DMS153 (cell line): ENCODE measurements at regions not wholly inside any gene's neighbourhood (a gene's known extent, or its start where the extent isn't known, plus 50 kb on each side); places are given as distances from the start of the nearest gene placed in this dataset.
"Not testable (repeated sequence)": the region's sequence is repeated elsewhere in the genome, so short reads cannot be mapped to it uniquely, and the experiment has no call there.

Experiments
- DNase-seq: peaks from one replicate; lab custom pipeline; 2025; lab: John Stamatoyannopoulos, UW

DNA sequence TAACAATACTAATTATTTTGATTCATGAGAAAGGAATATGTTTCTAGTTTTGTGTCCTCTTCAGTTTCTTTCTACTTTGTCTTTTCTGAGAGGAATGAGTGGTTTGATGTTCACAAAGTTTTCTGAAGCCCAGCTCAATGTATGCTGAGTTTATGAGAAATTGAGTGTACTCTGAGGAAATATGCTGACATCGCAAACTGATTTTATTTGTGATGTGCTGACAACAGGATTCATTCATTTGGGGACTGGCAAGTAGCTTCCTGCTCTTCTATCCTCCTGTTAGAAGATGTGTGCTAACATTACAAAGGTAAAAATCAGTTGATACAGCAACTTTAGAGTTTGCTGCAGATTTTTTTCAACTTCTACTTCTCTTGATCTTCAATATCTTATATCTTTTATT is 403.2 kb upstream of the CDH19 start:
- DNase-seq, result no peak

GRCh38 chr18:67001052-67001451 is 397.2 kb upstream of the CDH19 start:
- DNase-seq, result no peak

GRCh38 chr18:66999003-66999402 is 395.1 kb upstream of the CDH19 start:
- DNase-seq, result no peak

GRCh38 chr18:66995270-66995669 is 391.4 kb upstream of the CDH19 start:
- DNase-seq, result no peak

- DNase-seq, result no peak
Measured at GRCh38 chr18:66994790-66995189, 390.9 kb upstream of the CDH19 start.

GRCh38 chr18:66993492-66993891 is 389.6 kb upstream of the CDH19 start:
- DNase-seq, result no peak

- no peak for DNase-seq
Measured at GRCh38 chr18:66990909-66991308, 387.0 kb upstream of the CDH19 start.

DNA sequence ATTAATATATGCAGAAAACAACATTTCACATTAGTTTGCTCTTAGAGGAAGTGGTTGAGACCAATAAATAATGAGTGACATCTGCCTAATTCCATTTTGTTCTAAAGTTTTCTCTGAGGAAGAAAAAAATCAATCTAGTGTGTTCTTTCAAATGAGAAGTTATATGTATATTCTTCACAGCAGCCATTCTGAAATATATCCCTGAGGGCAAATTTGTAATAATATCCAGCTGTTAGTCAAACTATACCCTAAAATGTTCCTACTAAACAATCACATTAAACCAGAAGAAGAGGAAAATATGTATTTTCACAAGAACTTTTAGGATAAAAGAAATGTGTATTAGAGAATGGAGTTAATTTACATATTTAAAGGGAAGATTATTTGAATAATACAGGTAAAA is 375.1 kb upstream of the CDH19 start:
- no peak for DNase-seq

GRCh38 chr18:66972681-66973080 is 368.8 kb upstream of the CDH19 start:
- DNase-seq, result no peak

GRCh38 chr18:66971960-66972359 is 368.1 kb upstream of the CDH19 start:
- DNase-seq, result no peak

DNA sequence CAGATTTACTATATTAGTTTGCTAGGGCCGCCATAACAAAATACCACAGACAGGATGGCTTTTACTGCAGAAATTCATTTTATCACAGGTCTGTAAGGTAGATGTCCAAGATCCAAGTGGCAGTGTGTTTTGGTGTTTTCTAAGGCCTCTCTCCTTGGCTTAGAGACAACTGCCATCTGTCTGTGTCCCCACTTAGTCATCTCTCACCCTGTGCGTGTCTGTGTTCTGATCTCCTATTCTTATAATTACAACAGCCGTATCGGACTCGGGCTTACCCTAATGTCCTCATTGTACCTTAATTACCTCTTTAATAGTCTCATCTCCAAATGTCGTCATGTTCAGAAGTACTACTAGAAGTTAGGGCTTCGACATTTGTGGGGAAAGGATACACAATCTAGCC is 362.3 kb upstream of the CDH19 start:
- DNase-seq, result no peak

DNA sequence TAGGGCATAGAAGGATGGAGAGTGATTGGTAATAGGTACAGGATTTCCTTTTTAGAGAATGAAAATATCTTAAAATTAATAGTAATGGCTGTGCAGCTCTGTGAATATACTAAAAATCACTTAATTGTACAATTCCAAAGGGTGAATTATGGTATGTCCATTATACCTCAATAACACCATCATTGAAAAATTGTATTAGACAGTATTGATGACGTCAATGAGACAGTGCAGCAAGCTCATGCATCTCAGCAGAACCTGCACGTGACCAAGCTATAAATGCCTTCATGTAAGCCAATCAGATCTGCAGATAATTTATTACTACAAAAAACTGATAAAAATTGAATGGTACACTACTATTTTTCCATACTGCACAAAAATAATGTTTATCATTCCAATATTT is 354.4 kb upstream of the CDH19 start:
- no peak for DNase-seq

- no peak for DNase-seq
Measured at GRCh38 chr18:66951750-66952149, 347.9 kb upstream of the CDH19 start.

DNA sequence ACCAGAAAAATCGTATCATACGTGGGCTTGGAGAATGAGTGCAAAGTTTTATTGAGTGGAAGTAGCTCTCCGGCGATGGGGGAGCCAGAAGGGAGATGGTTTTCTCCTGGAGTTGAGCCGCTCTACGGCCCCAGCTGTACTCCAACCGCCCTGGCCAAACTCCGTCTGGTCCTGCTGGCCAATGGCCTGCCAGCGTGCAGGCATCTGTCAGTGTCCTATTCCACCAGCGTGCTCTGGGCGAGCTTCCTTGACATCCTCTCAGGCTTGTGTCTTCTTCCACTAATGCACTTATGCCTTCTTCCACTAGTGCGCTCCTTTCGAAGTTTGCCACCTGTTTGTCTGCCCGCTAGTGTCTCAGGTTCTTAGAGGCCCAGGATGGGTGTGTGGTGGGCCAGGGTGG is 345.5 kb upstream of the CDH19 start:
- DNase-seq, result no peak

DNA sequence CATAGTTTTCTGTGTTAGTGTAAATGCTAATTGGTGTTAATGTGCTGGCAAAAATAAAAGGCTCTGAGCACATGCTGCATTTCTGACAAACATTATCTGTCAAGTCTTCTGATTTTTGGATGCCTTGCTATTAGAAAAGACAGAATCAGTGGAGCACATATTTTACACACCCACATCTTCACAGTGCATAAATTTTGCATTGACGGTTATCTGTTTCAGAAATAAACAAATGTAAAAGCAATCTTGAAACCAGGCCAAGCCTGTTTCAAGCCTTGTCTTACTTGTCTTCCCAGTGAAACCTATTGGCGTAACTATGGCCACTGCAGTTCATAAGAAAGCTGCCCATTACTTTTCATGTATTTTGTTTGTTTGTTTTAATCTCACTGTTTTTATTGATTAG is 333.7 kb upstream of the CDH19 start:
- no peak for DNase-seq

- no peak for DNase-seq
Measured at GRCh38 chr18:66931010-66931409, 327.1 kb upstream of the CDH19 start.

DNA sequence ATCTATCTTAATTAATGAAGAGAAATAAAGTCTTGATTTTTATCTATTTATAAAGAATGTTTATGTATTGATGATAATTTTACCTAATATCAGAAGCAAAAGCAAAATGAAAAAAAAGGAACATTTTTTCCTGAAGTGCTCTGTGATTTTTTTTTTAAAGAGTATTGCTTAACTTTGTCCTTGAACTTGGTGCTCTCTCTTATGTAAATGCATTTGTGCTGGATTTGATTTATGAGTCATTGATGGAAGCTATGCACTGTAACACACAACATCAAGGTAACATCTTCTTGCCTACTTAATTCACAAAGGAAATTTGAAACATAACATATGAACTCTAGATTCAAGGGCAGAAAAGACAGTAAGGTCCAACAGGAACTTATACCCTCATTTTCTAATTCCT is 312.9 kb upstream of the CDH19 start:
- DNase-seq, result no peak

DNA sequence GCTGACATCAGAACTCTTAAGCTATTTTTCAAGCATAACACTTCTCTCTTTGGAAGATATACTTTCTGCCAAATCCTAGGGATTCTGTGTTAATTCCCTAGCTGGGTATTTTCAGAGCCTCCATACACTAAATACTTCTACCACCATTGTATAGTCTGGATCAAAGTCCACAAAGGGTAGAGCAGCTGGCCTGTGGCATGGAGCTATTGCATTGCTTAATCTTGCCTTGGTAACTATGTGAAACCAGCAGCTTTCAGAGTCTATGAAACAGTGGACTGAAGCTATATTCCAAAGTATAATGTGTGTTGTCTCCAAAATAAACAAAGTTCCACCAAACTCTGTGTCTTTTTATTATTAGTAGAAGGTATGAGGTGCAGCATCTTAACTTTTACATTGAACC is 296.9 kb upstream of the CDH19 start:
- no peak for DNase-seq

GRCh38 chr18:66895631-66896030 is 291.7 kb upstream of the CDH19 start:
- no peak for DNase-seq

DNA sequence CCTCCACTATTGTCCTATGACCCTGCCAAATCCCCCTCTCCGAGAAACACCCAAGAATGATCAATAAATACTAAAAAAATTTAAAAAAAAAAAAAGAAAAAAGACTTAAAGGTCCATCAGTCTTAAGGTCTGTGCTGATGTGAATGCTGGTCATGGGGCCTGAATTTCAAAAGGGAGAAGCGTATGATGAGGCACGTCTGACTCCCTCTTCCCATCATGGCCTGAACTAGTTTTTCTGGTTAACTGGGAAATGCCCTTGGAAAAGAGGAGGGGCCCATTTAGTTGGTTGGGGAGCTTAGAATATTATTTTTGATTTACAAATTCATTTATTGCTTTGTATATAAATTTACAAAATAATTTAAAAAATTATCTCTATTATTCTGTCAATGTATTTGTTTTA is 291.0 kb upstream of the CDH19 start:
- no peak for DNase-seq

GRCh38 chr18:66892388-66892787 is 288.5 kb upstream of the CDH19 start:
- not testable (repeated sequence) for DNase-seq

DNA sequence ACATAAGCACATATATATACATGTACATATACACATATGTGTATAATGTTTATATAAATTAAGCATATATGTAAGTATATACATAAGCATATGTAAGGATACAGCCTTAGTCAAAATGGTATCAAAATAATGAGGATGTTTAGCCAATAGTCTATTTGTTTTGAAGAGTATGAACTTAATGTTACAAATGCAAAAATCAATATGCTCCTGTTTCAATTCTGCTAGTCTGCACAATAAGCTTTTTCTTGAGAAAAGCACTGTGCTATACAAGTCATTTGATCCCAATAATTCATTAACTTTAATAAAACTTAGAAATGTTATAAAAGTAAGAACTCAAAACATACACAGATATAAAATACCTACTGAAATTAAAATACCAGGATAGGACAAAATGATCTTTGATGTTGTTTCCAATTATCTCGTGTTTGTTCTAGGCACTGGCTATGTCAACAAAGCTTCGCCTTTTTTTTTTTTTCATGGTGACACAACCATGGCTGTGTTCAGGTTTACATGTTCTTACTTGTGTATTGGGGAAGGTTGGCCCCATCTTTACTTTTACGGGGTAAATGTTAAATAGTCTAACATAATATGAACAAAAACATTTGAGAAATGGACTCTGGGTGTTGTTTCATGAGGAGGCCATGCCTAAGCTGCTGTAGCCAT is 271.1 kb upstream of the CDH19 start:
- DNase-seq, result no peak

- no peak for DNase-seq
Measured at GRCh38 chr18:66874375-66874774, 270.5 kb upstream of the CDH19 start.

DNA sequence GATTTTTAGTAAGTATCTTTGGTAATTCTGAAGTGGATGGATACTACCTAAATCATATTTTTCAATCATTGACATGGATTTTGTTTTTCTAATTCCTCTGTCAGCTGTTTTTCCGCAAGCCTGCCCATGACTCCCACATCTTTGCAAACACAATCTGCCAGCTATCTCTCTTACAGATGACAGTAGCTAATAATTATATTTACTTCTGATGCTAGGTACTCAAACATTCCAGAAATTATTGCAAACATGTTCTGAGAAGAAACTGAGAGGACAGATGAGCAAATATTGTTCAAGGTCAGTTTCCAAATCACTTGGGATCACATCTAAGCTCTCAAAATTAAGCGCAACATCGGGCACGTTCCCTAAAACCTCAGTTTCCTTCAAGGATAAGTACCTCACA is 270.0 kb upstream of the CDH19 start:
- DNase-seq, result no peak

GRCh38 chr18:66872277-66872676 is 268.4 kb upstream of the CDH19 start:
- DNase-seq, result no peak
